Stimulated activated naive CD8-positive, alpha-beta T cell treated with anti-CD3 and anti-CD28 coated beads, Interleukin-15, amount 100 ng/mL, for 72 hours (primary cell): ENCODE measurements at regions not wholly inside any gene's neighbourhood (a gene's known extent, or its start where the extent isn't known, plus 50 kb on each side); places are given as distances from the start of the nearest gene placed in this dataset.

Source experiments
- ATAC-seq: fragments of 150-1000 bp; cut with Tn5 transposase; 2 replicates; pipeline ENCODE4 v1.10.0; 2021; ENCODE audit warnings: mild to moderate bottlenecking, moderate library complexity
- DNase-seq, 2 donors: peaks; one replicate each; pipeline ENCODE4 v3.0.0; 2021 to 2022
- H3K27ac Mint-ChIP-seq, 2 donors: one replicate each; pipeline ENCODE4 v1.8.0; 2022; ENCODE audit warnings: mild to moderate bottlenecking in 2 of 2, mixed read lengths in 2 of 2, moderate library complexity in 2 of 2
- H3K27me3 Mint-ChIP-seq: one replicate; pipeline ENCODE4 v1.8.0; 2022; ENCODE audit warnings: mixed read lengths
- H3K4me1 Mint-ChIP-seq: one replicate; pipeline ENCODE4 v1.8.0; 2022; ENCODE audit warnings: mild to moderate bottlenecking, mixed read lengths
- H3K4me3 Mint-ChIP-seq, 2 donors: one replicate each; pipeline ENCODE4 v1.8.0; 2022; ENCODE audit warnings: mild to moderate bottlenecking in 2 of 2, mixed read lengths in 2 of 2, moderate library complexity in 1 of 2
- H3K9me3 Mint-ChIP-seq, 2 donors: one replicate each; pipeline ENCODE4 v1.8.0; 2022; ENCODE audit warnings: mixed read lengths in 2 of 2

DNA sequence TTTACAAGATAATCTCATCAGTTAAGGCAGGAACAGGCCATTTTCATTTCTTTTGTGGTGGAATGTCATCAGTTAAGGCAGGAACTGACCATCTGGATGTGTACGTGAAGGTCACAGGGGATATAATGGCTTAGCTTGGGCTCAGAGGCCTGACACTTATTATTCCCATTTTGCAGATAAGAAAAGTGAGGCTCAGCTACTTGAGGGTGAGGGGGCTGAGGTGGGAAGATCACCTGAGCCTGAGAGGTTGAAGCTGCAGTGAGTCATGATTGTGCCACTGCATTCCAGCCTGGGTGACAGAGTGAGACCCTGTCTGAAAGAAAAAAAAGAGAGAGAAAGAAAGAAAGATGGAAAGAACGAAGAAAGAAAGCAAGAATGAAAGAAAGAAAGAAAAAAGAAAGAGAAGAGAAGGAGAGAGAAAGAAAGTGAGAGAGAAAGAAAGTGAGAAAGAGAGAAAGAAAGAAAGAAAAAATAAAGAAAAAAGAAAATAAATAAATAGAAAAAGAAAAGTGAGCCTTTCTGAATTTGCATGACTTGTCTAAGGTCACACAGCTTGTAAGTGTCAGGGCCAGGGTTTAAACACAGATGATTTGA, 142.0 kb downstream of the TMEM30B start:
- DNase-seq (no peak), ATAC-seq (no peak)
- Mint-ChIP-seq H3K27me3 (peaks cover 33% of the 10 kb centered on the region), H3K4me3 (no peak overlapping the region), H3K9me3 (peaks cover 19 to 29% of the 10 kb centered on the region in 2 donors), H3K4me1 (no peaks in the 10 kb centered on the region), H3K27ac (no peak overlapping the region)

DNA sequence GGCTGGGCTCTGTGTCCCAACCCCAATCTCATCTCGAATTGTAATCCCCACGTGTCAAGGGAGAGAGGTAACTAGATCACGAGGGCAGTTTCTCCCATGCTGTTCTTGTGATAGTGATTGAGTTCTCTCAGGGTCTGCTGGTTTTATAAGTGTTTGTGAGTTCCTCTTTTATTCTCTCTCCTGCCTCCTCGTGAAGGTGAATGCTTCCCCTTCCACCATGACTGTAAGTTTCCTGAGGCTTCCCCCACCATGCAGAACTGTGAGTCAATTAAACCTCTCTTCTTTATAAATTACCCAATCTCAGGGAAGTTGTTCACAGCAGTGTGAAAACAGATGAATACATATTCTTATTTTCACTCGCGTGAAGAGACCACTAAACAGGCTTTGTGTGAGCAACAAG, 148.2 kb downstream of the TMEM30B start:
- no peaks in the 10 kb centered on the region for H3K4me1 Mint-ChIP-seq
- no peak overlapping the region for H3K4me3 Mint-ChIP-seq
- peaks cover 14 to 15% of the 10 kb centered on the region in 2 donors for H3K9me3 Mint-ChIP-seq
- ATAC-seq (no peak), DNase-seq (no peak)
- peaks cover 27% of the 10 kb centered on the region for H3K27me3 Mint-ChIP-seq
- no peak overlapping the region for H3K27ac Mint-ChIP-seq

DNA sequence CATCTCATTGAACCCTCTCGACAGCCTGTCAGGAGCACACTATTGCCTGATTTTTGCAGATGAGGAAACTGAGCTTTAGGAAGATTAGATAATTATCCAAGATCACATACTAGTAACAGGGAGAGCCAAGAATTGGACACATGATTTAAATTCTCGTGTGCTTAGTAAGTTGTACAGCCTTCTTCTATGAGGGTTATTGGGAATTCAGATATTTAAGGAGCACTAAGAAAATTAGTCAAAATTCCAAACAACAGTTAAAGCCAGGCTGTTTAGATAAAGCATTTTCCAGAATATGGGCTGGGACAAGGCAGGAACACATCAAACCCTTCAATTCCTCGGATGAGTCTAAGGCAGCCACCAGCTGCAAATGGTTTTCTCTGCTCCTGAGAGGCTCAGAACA, 148.8 kb downstream of the TMEM30B start:
- Mint-ChIP-seq H3K9me3 (peaks cover 8 to 10% of the 10 kb centered on the region in 2 donors), H3K27ac (no peak overlapping the region)
- no peak for DNase-seq

DNA sequence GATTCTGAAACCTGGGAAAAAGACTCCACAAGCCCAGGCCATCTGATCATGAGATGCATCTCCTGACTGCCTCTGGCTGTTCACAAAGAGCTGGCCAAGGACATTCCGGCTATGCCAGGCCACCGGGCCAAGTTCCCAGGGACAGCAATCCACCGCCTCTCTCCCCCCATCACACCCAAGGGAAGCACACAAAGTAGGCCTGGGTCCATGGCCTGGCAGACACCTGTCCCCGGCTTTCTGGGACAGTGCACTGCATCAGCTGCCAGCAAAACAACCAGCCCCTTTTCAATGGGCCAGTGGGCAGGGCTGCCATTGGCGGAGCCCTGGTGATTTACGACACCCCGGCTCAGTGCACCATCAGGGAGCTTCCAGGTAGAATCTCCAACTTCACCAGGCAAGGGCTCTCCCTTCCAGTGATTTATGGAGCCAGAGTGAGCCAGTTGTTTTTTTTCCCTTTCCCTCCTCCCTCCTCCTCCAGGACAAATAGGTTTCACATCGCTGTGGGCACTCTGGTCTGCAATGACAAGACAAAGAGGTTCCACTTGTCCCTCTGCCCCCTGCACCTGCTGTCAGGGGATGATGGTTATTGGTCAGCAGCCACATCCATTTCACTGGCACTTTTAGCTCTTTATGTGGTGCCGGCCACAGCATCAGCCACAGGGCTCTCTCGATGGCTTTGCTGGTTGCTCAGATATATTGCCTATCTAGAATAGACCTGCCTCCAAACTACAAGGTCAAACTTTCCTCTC, 149.6 kb downstream of the SLC38A6 start:
- no peak for ATAC-seq
- no peak overlapping the region for H3K4me3 Mint-ChIP-seq
- H3K27ac Mint-ChIP-seq, result no peak overlapping the region
- peaks cover 26% of the 10 kb centered on the region for H3K27me3 Mint-ChIP-seq
- DNase-seq, result no peak
- H3K9me3 Mint-ChIP-seq, result no peaks in the 10 kb centered on the region
- no peaks in the 10 kb centered on the region for H3K4me1 Mint-ChIP-seq

More for the DNA sequence above, 148.8 kb downstream of the TMEM30B start:
- no peak overlapping the region for H3K4me3 Mint-ChIP-seq
- no peaks in the 10 kb centered on the region for H3K4me1 Mint-ChIP-seq
- H3K27me3 Mint-ChIP-seq, result peaks cover 21% of the 10 kb centered on the region
- no peak for ATAC-seq

DNA sequence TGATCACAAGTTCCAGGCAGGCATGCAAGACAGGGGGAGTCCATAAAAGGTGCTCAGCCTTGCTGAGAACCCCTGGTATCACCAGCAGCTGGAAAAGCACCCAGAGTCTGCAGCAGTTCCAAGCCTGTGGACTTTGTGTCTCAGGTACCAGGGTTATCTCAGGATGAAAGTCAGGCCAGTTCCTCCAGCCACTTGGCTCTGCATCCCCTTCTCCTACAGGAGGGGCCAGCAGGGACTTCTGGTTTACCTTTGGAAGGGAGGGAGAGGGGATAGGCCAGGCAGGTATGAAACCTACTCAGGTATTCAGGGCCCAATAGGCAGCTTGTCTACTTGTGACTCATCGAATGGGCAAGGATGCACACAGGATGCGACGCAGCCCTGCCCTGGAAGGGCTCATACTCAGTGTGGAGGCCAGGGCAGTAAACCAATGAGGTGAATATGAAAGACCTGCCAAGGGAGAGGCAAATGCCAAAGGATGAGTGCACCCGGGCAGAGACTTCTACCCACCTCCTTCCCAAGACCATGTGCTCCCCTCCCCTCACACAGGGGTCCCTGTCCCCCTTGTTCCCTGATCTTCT, 148.2 kb downstream of the SLC38A6 start:
- DNase-seq (no peak), ATAC-seq (peak; percentile 21)
- no peaks in the 10 kb centered on the region for H3K4me1 Mint-ChIP-seq
- peaks cover 15% of the 10 kb centered on the region for H3K27me3 Mint-ChIP-seq
- H3K9me3 Mint-ChIP-seq, result no peaks in the 10 kb centered on the region
- no peak overlapping the region for H3K27ac Mint-ChIP-seq
- H3K4me3 Mint-ChIP-seq, result no peak overlapping the region

DNA sequence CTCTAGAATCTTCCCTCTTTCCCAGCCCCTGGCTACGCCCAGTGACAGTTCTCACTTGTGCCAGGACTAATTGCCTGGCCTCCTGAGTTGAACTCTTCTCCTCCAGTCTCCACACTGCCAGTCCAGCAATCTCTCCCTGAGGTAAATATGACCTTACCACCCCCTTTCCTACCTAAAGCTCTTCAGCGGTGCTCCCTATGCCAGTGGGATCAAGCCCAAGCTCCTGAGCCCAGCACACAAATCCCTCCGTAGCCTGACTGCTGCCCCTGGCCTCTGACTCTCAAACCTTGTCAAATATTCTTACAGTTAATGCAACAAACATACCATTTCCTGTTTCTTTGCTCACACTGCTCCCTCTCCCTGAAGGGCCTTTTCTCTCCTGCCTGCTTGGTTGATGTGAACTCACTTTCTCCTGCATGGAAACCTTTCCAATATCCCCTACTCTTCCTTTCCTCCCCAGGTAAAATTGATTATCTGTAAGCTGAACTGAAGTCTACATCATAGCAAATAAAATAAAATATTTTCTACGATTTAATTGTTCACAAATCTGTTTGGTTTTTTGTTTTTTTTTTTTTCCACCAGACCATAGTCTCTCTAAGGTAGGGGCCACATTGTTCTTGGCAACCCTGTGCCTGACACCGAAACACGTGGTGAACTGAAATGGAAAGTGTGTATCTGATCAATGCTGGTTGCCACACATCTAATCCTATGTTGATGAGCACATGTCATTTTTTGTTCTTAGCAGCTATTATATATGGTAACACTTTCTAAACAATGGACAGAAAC, 147.5 kb downstream of the SLC38A6 start:
- ATAC-seq (no peak), DNase-seq (no peak)
- peaks cover 15% of the 10 kb centered on the region for H3K27me3 Mint-ChIP-seq
- no peaks in the 10 kb centered on the region for H3K9me3 Mint-ChIP-seq
- H3K27ac Mint-ChIP-seq, result no peak overlapping the region
- no peak overlapping the region for H3K4me3 Mint-ChIP-seq
- no peaks in the 10 kb centered on the region for H3K4me1 Mint-ChIP-seq

DNA sequence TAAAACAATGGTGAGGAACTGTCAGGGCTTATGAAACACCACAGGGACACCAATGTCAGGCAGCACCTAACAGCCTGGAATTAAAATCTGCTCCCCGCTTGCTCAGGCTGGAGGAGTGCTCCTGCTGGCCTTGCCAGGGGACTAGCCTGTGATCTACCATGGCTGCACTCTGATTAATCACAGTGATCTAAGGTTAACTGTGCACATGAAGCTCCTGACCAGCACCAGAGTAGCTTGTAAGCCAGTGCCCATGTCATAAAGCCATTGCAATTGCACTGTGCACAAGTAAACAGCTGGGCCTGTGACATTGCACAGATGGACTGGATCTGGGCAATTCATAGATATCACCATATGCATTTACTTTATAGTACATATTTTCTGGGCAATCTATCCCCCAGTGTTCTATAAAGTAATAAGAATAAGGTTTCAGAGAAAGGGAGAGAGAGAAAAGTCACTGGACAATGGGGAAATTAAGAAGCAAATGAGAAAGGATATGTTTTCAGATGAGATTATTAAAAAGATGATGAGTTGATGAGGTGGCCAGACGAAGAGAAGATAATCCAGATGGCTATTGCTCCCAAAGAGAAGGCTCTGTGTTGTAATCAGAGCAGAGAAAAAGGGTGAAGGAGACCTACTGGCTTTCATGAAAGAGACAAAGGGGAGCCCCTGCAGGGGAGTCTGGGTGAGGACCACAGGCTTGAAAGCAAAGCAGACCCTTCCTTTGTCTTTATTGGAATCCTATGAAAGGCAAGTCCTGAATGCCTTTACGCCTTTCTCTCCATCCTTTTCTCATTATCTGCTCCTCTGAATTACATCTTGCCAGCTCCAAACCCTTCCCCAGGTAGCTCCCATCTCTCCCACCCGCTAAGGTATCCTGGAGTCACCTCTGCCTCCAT, 145.8 kb downstream of the SLC38A6 start:
- peaks cover 15% of the 10 kb centered on the region for H3K27me3 Mint-ChIP-seq
- no peak for DNase-seq
- no peak overlapping the region for H3K27ac Mint-ChIP-seq
- H3K9me3 Mint-ChIP-seq, result no peaks in the 10 kb centered on the region
- H3K4me3 Mint-ChIP-seq, result no peak overlapping the region
- H3K4me1 Mint-ChIP-seq, result no peaks in the 10 kb centered on the region
- ATAC-seq, result no peak

DNA sequence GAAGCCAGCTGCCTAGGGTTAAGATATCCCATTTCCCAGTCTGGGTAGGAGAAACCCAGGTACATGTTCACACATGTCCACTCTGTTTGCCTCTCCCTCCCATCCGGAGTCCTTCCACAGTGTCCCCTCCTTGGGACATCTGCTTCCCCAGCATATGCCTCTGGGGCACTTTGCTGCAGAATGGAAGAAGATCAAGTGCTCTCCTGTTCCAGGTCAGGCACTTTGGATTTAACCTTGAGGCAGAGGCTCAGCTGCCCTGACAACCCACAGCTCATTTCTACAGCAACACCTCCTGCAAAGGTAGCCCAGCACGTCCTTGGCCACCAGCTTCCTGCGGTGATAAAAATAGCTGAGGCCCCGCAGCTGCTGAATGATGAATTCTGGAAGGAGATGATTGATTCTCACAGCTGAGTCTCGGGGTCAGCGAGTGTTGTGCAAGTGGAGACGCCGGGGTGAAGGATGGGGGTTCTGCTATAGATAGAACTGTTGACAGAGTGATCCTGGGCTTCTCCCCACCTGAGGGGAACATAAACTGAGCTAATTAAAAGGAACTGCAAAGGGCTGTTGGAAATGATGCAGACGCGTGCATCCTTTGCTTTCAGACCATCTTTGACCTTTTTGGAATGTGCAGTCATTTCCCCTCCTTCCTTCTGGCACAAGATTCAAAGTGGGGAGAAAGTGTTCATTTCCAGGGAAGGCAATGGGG, 145.0 kb downstream of the SLC38A6 start:
- H3K27ac Mint-ChIP-seq, result no peak overlapping the region
- no peaks in the 10 kb centered on the region for H3K9me3 Mint-ChIP-seq
- peaks cover 15% of the 10 kb centered on the region for H3K27me3 Mint-ChIP-seq
- no peak overlapping the region for H3K4me3 Mint-ChIP-seq
- ATAC-seq (peak; percentile 16), DNase-seq (no peak)
- H3K4me1 Mint-ChIP-seq, result no peaks in the 10 kb centered on the region

DNA sequence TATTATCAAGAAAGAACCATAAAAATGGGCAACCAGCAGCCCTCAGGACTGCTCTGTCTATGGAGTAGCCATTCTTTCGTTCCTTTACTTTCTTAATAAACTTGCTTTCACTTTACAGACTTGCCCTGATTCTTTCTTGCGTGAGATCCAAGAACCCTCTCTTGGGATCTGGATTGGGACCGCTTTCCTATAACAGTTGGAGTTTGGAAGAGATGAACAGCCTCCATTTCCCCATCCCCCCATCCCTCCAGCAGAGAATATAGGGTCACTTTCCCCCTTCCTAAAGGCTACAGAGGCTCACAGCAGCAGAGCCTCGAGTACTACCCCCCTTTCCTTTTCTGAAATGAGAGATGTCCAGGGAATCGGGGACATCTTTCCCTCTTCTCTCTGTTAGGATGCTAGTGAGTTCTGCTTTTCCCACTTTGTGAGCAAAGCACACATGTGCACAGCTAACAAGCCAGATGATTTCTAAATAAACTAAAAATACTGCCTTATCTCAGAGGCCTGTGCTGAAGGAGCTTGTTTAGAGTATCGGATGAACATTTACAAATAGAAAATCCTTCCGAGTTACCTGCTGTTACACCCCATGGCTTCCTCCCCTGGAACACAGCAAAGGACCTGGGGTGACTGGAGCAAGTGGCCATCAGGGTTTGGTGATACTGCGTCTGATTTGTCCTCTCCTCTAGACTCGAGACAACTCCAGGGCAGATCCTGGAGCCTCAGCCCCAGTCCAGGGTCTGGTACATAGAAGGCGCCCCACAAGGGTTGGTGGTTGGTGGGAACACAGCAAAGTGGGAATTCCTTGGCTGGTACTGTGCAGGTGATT, 144.2 kb downstream of the SLC38A6 start:
- Mint-ChIP-seq H3K4me1 (no peaks in the 10 kb centered on the region), H3K27ac (no peak overlapping the region), H3K4me3 (no peak overlapping the region), H3K9me3 (peaks cover 0 to 3% of the 10 kb centered on the region in 2 donors), H3K27me3 (peaks cover 15% of the 10 kb centered on the region)
- DNase-seq (no peak), ATAC-seq (no peak)

DNA sequence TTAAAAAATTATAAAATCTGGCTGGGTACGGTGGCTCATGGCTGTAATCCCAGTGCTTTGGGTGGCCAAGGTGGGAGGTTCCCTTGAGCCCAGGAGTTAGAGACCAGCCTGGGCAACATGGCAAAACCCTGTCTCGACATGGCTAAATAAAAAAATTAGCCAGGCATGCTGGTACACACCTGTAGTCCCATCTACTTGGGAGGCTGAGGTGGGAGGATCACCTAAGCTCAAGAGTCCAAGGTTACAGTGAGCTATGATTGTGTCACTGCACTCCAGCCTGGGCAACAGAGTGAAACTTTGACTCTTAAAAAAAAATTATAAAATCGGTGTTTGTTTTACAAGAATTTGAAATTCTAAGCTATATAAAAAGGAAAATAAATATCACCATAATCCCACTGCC, 141.8 kb downstream of the SLC38A6 start:
- no peak overlapping the region for H3K4me3 Mint-ChIP-seq
- no peak overlapping the region for H3K27ac Mint-ChIP-seq
- DNase-seq, result no peak
- H3K4me1 Mint-ChIP-seq, result no peaks in the 10 kb centered on the region
- ATAC-seq, result no peak
- peaks cover 0 to 4% of the 10 kb centered on the region in 2 donors for H3K9me3 Mint-ChIP-seq
- peaks cover 15% of the 10 kb centered on the region for H3K27me3 Mint-ChIP-seq

DNA sequence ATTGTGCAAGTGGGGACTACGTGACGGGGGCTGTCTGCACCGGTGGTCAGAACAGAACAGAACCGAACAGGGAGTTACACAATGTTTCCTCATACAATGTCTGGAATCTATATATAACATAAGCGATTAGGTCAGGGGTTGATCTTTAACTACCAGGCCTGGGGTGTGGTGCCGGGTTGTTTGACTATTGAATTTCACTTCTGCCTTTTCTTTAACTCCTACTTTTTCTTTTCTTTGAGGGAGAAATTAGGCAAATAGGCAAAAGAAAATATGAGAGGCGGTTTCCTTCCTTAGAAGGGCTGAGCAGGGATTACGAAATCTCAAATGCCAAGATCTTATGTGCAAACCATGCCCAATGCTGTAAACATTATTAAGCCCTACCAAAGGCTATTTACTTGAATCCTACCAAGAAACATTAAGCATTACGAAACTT, 140.3 kb downstream of the SLC38A6 start:
- DNase-seq (no peak), ATAC-seq (no peak)
- no peak overlapping the region for H3K27ac Mint-ChIP-seq
- peaks cover 8% of the 10 kb centered on the region for H3K27me3 Mint-ChIP-seq
- no peak overlapping the region for H3K4me3 Mint-ChIP-seq
- H3K9me3 Mint-ChIP-seq, result peaks cover 0 to 4% of the 10 kb centered on the region in 2 donors
- H3K4me1 Mint-ChIP-seq, result no peaks in the 10 kb centered on the region

DNA sequence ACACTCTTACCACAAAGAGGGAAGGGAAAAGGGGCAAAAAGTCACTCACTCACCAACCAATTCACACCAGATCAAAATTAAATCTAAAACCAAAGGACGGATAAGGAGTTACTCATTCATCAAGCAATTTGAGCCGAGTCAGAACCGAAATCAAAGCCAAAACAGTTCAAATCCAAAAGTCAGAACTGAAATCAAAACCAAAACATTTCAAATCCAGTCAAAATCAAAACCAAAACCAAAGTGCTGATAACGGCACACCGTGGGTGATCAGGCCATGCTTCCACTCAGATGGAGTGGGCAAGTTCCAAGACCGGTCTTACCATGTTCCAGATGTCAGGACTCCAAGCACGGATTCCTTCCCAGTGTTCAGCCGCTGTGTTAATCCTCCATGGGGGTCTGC, 139.5 kb downstream of the SLC38A6 start:
- Mint-ChIP-seq H3K4me1 (no peaks in the 10 kb centered on the region), H3K27me3 (no peaks in the 10 kb centered on the region), H3K9me3 (peaks cover 0 to 4% of the 10 kb centered on the region in 2 donors), H3K4me3 (no peak overlapping the region), H3K27ac (no peak overlapping the region)
- no peak for DNase-seq
- no peak for ATAC-seq

DNA sequence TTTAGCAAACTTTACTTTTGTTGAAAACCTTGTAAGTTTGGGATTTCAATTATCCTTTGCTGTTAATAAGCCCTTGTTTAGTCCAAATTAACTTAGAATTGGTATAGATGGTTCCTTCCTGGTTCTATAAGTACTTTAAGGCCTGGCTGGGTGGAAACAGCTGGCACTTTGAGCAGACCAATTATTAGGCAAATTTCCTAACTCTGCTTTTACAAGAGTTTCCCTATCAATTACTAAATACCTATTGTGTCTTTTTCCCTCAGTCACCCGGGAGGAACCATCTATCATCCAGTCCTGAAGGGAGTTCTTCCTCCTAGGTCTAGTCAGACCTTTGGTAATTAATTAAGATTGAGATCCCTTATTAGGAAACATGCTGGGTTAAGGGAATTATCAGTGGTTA, 138.0 kb downstream of the SLC38A6 start:
- H3K9me3 Mint-ChIP-seq, result peaks cover 5 to 13% of the 10 kb centered on the region in 2 donors

DNA sequence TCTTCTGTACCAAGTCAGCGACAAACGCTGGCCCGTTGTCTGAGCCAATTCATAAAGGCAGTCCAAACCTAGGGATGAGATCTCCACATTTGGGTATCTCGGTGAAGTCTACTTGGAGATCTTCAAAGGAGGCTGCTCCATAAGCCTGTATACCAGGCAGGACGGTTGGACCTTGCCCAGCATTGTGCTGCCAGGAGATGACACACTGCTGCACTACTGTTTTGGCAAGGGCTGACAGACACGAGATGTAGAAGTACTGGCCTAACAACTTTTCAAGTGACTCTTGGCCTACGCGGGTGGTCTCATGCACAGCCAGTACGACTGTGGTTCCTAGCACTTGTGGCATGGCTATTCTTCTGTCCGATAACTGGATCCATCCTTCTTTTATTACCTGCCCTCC, 135.3 kb downstream of the SLC38A6 start:
- Mint-ChIP-seq H3K4me1 (no peaks in the 10 kb centered on the region), H3K4me3 (no peak overlapping the region), H3K9me3 (peaks cover 9 to 24% of the 10 kb centered on the region in 2 donors), H3K27me3 (peaks cover 8% of the 10 kb centered on the region), H3K27ac (no peak overlapping the region)
- ATAC-seq, result no peak
- DNase-seq, result no peak

More for the DNA sequence above, 138.0 kb downstream of the SLC38A6 start:
- no peaks in the 10 kb centered on the region for H3K4me1 Mint-ChIP-seq
- H3K4me3 Mint-ChIP-seq, result no peak overlapping the region
- ATAC-seq, result no peak
- H3K27me3 Mint-ChIP-seq, result no peaks in the 10 kb centered on the region
- DNase-seq, result no peak
- H3K27ac Mint-ChIP-seq, result no peak overlapping the region
